ENCODE measurements at regions not wholly inside any gene's neighbourhood (a gene's known extent, or its start where the extent isn't known, plus 50 kb on each side); places are given as distances from the start of the nearest gene placed in this dataset.

GRCh38 chr12:94777936-94778335 is 127.6 kb upstream of the TMCC3 start:
- TF ChIP-seq, protein P1, sequence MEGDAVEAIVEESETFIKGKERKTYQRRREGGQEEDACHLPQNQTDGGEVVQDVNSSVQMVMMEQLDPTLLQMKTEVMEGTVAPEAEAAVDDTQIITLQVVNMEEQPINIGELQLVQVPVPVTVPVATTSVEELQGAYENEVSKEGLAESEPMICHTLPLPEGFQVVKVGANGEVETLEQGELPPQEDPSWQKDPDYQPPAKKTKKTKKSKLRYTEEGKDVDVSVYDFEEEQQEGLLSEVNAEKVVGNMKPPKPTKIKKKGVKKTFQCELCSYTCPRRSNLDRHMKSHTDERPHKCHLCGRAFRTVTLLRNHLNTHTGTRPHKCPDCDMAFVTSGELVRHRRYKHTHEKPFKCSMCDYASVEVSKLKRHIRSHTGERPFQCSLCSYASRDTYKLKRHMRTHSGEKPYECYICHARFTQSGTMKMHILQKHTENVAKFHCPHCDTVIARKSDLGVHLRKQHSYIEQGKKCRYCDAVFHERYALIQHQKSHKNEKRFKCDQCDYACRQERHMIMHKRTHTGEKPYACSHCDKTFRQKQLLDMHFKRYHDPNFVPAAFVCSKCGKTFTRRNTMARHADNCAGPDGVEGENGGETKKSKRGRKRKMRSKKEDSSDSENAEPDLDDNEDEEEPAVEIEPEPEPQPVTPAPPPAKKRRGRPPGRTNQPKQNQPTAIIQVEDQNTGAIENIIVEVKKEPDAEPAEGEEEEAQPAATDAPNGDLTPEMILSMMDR (IDR thresholded peaks at IDR 0.05; ENCODE audit: insufficient read depth, low read length, poor library complexity, severe bottlenecking): no peak
- TF ChIP-seq EZH2phosphoT487 (conservative IDR thresholded peaks at IDR 0.05; ENCODE audit: low read length): no peak
